ENCODE measurements at regions not wholly inside any gene's neighbourhood (a gene's known extent, or its start where the extent isn't known, plus 50 kb on each side); places are given as distances from the start of the nearest gene placed in this dataset.

- H3K4me3 ChIP-seq (ENCODE audit: insufficient read depth, low read depth, low read length) = no peak overlapping the region
- no peak overlapping the region for H3K27ac ChIP-seq (ENCODE audit: insufficient read depth, low read length)
- H2AFZ ChIP-seq (replicated peaks; ENCODE audit: low read length, poor library complexity) = no peak overlapping the region
- intact Hi-C loops (cut with micrococcal nuclease) = no loop called here
- CTCF ChIA-PET = no interaction called here
- H3K56ac ChIP-seq (ENCODE audit: extremely low read depth, insufficient read depth, low read length) = no peak overlapping the region
- no peak overlapping the region for H4K5ac ChIP-seq (ENCODE audit: low read depth, low read length)
- no peak overlapping the region for H2BK20ac ChIP-seq (ENCODE audit: low read depth, low read length)
- H3K79me1 ChIP-seq (ENCODE audit: low read depth in 1 of 2, low read length in 2 of 2) = no peaks in the 10 kb centered on the region
- H3K9me3 ChIP-seq (ENCODE audit: control insufficient read depth, insufficient read depth, low read length) = no peaks in the 10 kb centered on the region
- no peak overlapping the region for H3K18ac ChIP-seq (ENCODE audit: low read depth, low read length)
- no peaks in the 10 kb centered on the region for H4K20me1 ChIP-seq (ENCODE audit: insufficient read depth, low read length)
- H4K8ac ChIP-seq (ENCODE audit: low read depth in 2 of 2, low read length in 2 of 2) = no peak overlapping the region
- no peaks in the 10 kb centered on the region for H3K36me3 ChIP-seq (ENCODE audit: control insufficient read depth, insufficient read depth, low read length)
- BruUV-seq (replicated peaks) = no TSS peak
- no peak overlapping the region for H3K4me2 ChIP-seq (ENCODE audit: low read depth, low read length)
- no peak overlapping the region for H3K9ac ChIP-seq (ENCODE audit: low read depth, low read length)
- no peaks in the 10 kb centered on the region for H3K4me1 ChIP-seq (ENCODE audit: control insufficient read depth, insufficient read depth, low read length)
- ATAC-seq (ENCODE audit: low read depth) (no peak), DNase-seq (no peak)
- TF ChIP-seq RAD21 (IDR thresholded peaks at IDR 0.05; ENCODE audit: low read length) (no peak), CHD1 (IDR thresholded peaks at IDR 0.05; ENCODE audit: low read depth, low read length) (no peak)
- H3K14ac ChIP-seq (replicated peaks; ENCODE audit: low read depth, low read length) = no peak overlapping the region
- H2AK9ac ChIP-seq (replicated peaks; ENCODE audit: low read depth, low read length, poor library complexity) = no peak overlapping the region
- H3K27me3 ChIP-seq (ENCODE audit: control insufficient read depth, insufficient read depth, low read length) = no peaks in the 10 kb centered on the region; the same call in none of the 2 replicates
- in situ Hi-C loops (cut with MboI; ENCODE audit: low sequenced_read_pairs) = no loop called here
- no peak overlapping the region for H3K23ac ChIP-seq (ENCODE audit: low read depth, low read length)
- WGBS, 2 experiments (ENCODE audit: extremely low coverage in 2 of 2, insufficient read length in 1 of 2) = 69% methylated on average over 4 of the region's 9 CpGs; no CpG with 5 or more reads in 1 of the 2 experiments
- H3K9me1 ChIP-seq (ENCODE audit: insufficient read depth, low read length) = no peaks in the 10 kb centered on the region
- H2AK5ac ChIP-seq (ENCODE audit: low read depth, low read length) = no peak overlapping the region
- no peak overlapping the region for H2BK15ac ChIP-seq (ENCODE audit: low read depth, low read length)
- no peak overlapping the region for H2BK120ac ChIP-seq (ENCODE audit: low read depth, low read length)
- no peak overlapping the region for H2BK5ac ChIP-seq (ENCODE audit: low read depth, low read length, poor library complexity, severe bottlenecking)
- dilution Hi-C loops (cut with HindIII; ENCODE audit: low sequenced_read_pairs, unreplicated experiment) = no loop called here
- H4K91ac ChIP-seq (ENCODE audit: insufficient read depth, low read depth, low read length) = no peak overlapping the region
- no peak overlapping the region for H3K4ac ChIP-seq (ENCODE audit: low read depth, low read length)
- POLR2A ChIA-PET (ENCODE audit: unreplicated experiment) = no interaction called here
These were observed 75.6 kb upstream of the BCL11B start for GRCh38 chr14:99347561-99347960.
